PFSK-1 (cell line): ENCODE measurements at regions not wholly inside any gene's neighbourhood (a gene's known extent, or its start where the extent isn't known, plus 50 kb on each side); places are given as distances from the start of the nearest gene placed in this dataset.

Source experiments
- FOXP2 ChIP-seq: optimal IDR thresholded peaks from 2 replicates; pipeline ENCODE3; 2011; ENCODE audit warnings: borderline replicate concordance, control low read depth, inconsistent platforms; ENCODE audit not compliant: insufficient read depth; ENCODE audit errors: extremely low read length, extremely low read depth
- POLR2AphosphoS5 ChIP-seq: IDR thresholded peaks from 2 replicates; pipeline ENCODE4 v1.6.1; 2012; ENCODE audit warnings: low read depth, mild to moderate bottlenecking, control low read depth, low read length, moderate library complexity
- REST ChIP-seq, 2 experiments: IDR thresholded peaks; 2 replicates each; pipeline versions ENCODE4 v1.6.1 to v1.8.0; 2011 to 2012; ENCODE audit warnings: low read depth in 2 of 2, low read length in 2 of 2, control low read depth in 1 of 2, inconsistent platforms in 1 of 2, mild to moderate bottlenecking in 1 of 2, moderate library complexity in 1 of 2; ENCODE audit not compliant: insufficient read depth in 1 of 2
- SIN3A ChIP-seq: IDR thresholded peaks from 2 replicates; pipeline ENCODE4 v1.6.1; 2012; ENCODE audit warnings: mild to moderate bottlenecking, low read length, moderate library complexity, borderline replicate concordance; ENCODE audit not compliant: insufficient read depth
- TAF1 ChIP-seq: IDR thresholded peaks from 2 replicates; pipeline ENCODE4 v1.6.1; 2012; ENCODE audit warnings: low read length, control low read depth, borderline replicate concordance; ENCODE audit not compliant: insufficient read depth

DNA sequence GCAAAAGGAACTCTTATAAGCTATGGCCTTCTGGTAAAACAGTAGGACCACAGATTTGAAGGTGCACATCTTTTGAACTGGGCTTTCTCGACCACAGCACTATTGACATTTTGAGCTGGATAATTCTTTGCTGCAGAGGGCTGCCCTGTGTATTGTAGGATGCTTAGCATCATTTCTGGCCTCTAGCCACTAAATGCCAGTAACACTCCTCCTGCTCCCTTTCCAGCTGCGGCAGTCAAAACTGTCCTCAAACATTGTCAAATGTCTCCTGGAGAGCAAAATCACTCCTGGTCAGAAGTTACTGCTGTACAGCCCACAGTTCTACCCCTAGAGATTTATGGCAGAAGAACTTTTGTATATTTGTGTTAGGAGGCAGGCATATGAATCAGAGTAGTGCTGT is 836.7 kb downstream of the PLA2G4A start:
- TF ChIP-seq POLR2AphosphoS5 (no peak), SIN3A (no peak), REST (IDR thresholded peaks at IDR 0.05; ENCODE audit: insufficient read depth in 1 of 2, low read depth in 2 of 2, low read length in 2 of 2) (no peak), TAF1 (no peak), FOXP2 (no peak)
